Kidney epithelial cell (primary cell): ENCODE measurements at regions not wholly inside any gene's neighbourhood (a gene's known extent, or its start where the extent isn't known, plus 50 kb on each side); places are given as distances from the start of the nearest gene placed in this dataset.

Experiments used
- DNase-seq: peaks from one replicate; pipeline ENCODE4 v3.0.0-alpha.2; 2010; ENCODE audit warnings: low read depth
- H3K27me3 ChIP-seq: 2 replicates; pipeline ENCODE4 v1.6.0; 2011; ENCODE audit warnings: low read length; ENCODE audit not compliant: control insufficient read depth, insufficient read depth
- H3K36me3 ChIP-seq: 2 replicates; pipeline ENCODE4 v1.5.1; 2011; ENCODE audit warnings: low read length; ENCODE audit not compliant: control insufficient read depth, insufficient read depth
- H3K4me3 ChIP-seq: 2 replicates; pipeline ENCODE4 v1.5.1; 2011; ENCODE audit warnings: low read depth, mild to moderate bottlenecking, control low read depth, low read length
- CTCF ChIP-seq: IDR thresholded peaks from 2 replicates; pipeline ENCODE4 v1.5.1; 2011; ENCODE audit warnings: mild to moderate bottlenecking, moderate library complexity, low read length, control low read depth, inconsistent platforms; ENCODE audit not compliant: insufficient read depth, poor library complexity, severe bottlenecking

GRCh38 chr5:73274881-73275663 is 102.1 kb downstream of the TMEM174 start:
- Histone ChIP-seq H3K27me3 (no peaks in the 10 kb centered on the region), H3K4me3 (no peak overlapping the region), H3K36me3 (no peaks in the 10 kb centered on the region)
- no peak for DNase-seq
- no peak for TF ChIP-seq CTCF

DNA sequence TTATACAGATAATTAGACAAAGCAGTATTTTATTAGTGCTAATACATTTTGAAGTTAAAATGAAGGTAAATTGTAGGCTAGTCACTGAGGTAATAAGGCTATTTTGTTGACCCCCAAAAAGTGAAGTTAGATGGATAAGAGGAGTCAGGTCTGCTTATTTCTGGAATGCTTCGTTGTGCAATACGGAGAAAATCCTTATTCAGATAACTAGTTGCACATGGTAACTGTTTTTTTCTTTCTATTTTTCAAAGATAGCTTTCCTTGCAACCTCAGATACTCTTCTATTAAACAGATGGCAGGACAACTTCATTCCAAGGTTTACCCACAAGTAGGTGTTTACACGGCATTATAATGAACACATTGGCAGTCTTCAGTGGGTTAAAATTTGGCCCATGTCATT is 101.1 kb downstream of the TMEM174 start:
- Histone ChIP-seq H3K36me3 (no peaks in the 10 kb centered on the region), H3K4me3 (no peak overlapping the region), H3K27me3 (no peaks in the 10 kb centered on the region)
- no peak for TF ChIP-seq CTCF
- no peak for DNase-seq

DNA sequence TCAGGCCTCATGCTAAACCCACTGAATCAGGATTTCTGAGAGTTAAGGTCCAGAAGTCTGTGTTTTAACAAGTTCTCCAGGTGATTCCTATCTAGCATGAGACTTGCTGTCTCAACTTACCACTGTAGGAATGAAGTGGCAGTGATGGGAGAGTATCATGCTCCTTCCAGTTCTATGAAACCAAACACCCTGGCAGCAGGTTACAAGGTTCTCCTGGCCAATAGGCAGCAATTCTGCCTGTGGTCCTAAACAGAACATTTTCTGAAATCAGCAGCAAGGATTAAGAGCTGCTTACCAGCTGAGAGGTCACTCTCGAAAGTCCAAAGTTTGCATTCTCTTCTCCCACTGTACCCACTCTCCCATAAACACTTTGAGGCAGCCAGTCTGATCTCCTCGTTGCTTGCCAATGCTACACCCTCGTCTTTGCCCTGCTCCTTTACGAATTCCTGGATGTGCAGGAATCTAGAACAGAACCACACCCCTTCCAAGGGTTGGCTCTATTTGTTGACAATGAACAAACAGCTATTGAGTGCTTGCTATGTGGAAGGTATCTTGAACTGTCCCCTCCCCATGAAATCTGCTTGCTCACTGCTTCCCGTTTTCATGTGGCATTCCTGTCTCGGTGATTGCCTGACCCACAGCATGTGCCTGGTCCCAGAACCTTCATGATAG is 100.5 kb downstream of the TMEM174 start:
- Histone ChIP-seq H3K4me3 (no peak overlapping the region), H3K27me3 (no peaks in the 10 kb centered on the region), H3K36me3 (no peaks in the 10 kb centered on the region)
- TF ChIP-seq CTCF, result no peak
- no peak for DNase-seq

GRCh38 chr5:73272351-73272750 is 99.4 kb downstream of the TMEM174 start:
- Histone ChIP-seq H3K4me3 (no peak overlapping the region), H3K27me3 (no peaks in the 10 kb centered on the region), H3K36me3 (no peaks in the 10 kb centered on the region)
- no peak for TF ChIP-seq CTCF
- DNase-seq, result no peak

DNA sequence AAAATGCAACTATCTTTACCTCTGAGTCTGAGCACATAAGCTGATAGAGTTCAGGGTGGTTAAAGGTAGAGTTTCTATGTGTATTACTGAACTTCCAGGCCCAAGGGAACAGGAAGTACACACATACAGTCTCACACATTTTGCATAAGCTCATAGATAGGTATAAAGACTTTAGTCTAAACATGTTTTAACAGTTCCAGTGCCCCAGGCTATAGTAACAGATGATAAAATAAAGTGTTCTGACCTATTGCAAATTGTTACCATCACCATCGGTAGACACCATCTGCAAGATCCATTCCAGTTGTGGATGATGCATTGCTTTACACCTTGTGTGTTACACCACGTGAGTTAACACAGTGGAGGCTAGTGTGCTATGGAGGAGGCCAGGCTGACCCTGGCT is 95.8 kb downstream of the TMEM174 start:
- DNase-seq, result no peak
- Histone ChIP-seq H3K27me3 (no peaks in the 10 kb centered on the region), H3K36me3 (no peaks in the 10 kb centered on the region), H3K4me3 (no peak overlapping the region)
- no peak for TF ChIP-seq CTCF
